Brain pericyte (primary cell): ENCODE measurements at regions not wholly inside any gene's neighbourhood (a gene's known extent, or its start where the extent isn't known, plus 50 kb on each side); places are given as distances from the start of the nearest gene placed in this dataset.
"Not testable (repeated sequence)": the region's sequence is repeated elsewhere in the genome, so short reads cannot be mapped to it uniquely, and the experiment has no call there.

Source experiments
- DNase-seq: peaks from one replicate; pipeline ENCODE4 v3.0.0-alpha.2; 2012; ENCODE audit warnings: low read depth, low spot score

DNA sequence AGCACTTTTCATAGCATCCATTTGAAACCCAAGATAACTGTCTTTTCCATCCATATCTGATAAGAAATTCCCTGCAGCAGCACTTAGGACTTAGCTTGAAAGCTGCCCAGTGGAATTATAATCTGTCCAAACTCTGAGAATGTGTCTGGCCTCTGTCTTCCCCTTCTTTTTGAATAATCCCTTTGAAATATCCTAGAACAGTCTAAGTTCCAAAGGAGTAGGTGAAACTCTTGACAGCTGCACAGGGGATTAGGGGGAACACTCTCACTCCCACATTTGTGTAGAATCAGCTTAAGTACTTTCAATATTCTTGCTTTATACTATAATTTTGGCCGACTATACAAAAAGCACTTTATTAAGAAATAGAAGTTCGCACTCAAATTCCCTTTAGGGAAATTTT, 157.7 kb downstream of the PAPSS1 start:
- DNase-seq: no peak

DNA sequence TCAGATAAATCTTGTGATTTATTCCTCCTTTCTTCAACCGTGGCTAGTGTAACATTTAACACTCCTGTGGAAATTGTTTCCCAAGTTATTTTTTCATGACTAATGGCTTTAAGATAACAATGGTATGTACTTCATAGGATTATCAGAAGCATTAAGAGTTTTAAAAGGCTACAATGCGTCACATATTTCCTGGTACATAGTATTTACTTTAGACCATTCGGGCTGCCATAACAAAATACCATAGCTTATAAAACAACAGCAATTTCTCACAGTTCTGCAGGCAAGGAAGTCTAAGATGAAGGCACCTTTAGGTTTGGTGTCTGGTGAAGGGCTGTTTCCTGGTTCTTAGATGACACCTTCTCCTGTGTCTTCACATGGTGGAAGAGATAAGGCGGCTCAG, 158.6 kb downstream of the PAPSS1 start:
- DNase-seq: no peak

DNA sequence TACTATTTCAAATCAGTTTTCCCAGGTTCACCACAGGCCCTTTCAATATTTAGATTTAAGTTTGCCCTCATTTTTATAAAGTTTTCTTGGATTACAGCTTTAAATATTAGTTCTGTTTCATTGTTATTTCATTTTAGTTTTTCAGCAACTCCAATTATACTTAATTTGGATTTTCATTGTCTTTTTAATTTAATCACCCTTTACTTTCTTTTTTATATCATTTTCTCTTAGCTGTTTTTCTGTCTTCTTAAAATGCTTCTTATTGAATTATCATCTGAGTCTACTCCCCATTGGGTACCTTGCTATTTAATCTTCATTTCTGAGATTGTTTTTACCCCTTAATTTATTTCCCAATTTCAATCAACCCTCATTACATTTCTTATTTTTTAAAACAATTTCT, 160.4 kb downstream of the PAPSS1 start:
- no peak for DNase-seq

DNA sequence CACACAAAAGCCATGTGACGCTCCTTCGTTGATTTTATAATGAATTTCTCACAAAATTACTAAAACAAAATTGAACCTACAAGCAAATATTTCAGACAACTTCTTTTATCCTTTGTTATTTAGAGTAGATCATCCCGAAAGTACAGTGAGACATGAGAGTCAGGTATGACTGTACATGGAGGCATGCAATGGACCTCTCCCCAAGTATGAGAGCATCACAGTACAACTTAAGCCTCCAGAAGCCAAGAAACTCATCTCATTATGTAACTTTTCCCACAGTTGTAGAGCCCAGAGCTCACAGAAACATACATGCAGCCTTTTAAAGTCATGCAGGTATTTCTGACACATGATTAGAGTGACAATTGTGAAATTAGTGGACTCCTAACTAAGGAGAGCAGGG, 167.7 kb downstream of the PAPSS1 start:
- no peak for DNase-seq

DNA sequence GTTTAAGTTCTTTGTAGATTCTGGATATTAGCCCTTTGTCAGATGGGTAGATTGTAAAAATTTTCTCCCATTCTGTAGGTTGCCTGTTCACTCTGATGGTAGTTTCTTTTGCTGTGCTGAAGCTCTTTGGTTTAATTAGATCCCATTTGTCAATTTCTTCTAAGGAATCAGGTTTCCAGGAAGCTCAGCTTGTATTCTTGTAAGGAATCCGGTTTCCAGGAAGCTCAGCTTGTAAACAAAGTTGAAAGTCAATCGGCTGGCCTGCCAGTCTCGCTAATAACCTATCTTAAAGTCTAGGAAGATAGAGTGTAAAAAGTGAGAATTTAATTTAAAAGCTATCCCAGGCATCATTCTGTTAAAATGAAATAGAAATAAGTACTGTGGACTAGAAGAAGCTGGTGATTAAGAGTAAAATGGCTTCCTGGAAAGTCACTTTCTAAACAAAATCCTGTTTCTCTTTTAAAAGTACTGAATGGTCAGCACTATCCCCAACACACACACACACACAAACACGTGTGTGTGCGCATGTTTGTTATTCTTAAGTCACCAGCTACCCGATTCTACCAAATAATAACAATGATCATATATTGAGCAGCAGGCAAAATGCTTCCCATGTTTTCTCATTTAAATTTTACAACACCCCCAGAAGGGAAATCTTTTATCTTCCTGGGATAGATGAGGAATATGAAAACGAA, 171.7 kb downstream of the PAPSS1 start:
- DNase-seq: no peak

DNA sequence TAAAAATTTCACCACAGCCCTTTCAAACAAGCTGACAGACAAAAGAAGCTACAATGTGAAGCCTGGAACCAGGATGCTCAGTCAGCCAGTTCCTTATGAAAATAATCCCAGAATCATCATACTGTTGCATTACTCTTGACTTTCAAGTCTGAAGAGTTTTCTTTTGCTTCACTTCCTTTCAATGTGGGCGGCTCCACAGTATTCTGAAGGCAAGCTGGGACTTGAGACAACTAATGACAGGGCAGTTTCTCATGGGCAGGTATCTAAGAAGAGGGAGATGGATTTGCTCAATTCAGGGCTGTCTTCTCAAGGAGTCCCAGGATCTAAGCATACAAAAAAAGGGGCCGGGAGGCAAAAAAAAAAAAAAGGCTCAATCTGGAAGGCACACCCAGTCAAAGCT, 173.4 kb downstream of the PAPSS1 start:
- no peak for DNase-seq

DNA sequence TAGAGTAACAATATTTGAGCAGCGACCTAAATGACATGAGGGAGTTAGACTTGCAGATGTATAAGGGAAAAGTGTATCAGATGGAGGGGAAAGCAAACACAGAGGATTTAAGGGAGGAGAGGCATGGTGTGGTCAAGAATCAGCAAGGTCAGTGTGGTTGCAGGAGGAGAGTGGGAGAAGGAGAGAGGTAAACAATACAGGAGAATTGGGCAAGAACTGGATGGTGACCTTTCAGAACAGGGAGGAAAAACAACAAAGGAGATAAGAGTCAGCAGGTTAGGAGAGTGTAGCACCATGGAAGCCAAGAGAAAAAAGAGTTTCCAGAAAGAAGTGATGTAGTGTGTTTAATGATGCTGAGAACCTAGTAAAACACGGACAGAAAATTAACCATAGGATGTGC, 178.5 kb downstream of the PAPSS1 start:
- DNase-seq: no peak

DNA sequence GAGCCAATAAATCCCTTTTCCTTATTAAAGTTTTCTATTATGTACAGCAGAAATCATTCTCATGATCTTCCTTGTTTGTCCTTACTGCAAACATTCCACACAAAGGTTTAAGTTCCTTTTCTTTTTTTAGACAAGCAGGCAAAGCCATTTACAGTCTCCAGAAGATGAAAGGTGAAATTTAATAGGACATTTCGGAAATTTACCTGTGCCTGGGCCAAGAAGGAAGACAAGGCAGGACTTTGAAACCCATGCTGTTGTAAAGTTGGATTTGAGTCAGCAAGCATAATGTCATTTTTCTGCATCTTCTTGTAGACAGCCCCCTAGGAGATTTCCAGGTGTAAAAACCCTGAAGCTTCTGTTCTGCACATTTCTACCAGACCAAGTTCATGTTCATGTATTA, 188.1 kb downstream of the PAPSS1 start:
- DNase-seq: no peak

DNA sequence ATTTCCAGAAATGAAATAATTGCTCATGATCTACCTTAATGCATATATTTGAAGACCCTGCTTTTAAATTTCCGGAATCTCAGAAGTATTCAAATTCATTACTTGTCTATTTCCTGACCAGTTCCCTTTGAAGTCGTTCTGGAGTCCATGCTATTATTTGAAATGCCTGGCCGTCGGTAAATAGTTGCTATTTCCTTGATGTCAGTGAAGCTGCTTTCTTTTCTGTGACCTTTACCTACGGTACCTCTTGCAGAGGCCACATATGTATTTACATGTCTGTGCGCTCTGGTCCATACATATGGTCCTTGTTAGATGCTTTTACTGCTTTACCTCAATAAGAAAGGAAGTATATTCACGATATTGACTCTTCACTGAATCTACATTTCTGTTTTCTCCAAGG, 199.7 kb downstream of the PAPSS1 start:
- DNase-seq: no peak

DNA sequence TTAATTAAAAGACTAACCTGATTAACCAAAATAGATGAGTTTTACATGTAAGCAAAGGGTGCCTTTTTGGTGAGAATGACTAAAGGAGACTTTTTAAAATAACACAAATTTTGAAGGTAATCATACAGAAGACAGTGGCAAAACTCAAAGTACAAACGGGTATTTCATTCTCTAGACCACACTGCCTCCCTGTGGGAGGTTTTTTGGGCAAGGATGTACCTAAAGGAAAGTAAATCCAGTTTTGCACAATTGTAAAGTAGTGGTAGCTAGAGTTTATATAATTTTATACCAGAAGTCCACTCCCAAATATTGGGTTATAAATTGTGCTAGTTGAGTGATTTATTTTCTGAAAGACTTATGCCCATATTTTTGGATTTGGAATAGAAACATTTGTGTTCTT, 201.0 kb downstream of the PAPSS1 start:
- no peak for DNase-seq

DNA sequence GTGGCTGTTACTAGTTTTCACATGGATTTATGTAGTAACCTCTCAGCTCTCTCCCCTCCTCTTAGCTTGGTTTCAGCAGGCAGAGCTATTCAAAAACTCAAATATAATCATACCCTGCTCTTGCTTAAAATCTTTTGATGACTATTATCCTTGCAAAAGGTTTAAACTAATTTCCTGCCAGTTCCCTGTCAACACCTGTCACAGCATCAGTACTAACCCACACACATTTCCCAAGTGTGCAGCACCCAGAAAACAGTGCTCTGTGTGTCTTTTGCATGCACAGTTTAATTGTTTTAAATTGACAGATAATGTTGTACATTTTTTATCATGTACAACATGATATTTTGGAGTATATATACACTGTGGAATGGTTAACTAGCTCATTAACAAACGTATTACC, 202.0 kb downstream of the PAPSS1 start:
- DNase-seq: no peak

DNA sequence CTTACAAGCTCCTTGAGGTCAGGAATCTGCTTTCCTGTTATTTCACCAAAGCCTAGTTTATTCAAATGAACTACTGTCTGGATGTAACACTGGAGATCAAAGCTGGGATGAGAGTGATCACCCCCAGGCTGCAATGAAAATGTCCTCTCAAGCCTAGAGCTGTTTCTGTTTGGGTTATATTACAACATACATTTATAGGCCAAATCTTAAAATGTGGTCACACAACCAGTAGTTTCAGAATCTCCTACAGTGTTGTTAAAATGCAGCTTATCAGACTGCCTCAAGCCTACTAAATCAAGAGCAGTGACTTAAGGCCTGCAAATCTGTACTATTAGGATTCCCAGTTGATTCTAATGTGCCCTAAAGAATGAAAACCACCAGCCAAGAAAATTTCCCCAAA, 207.5 kb downstream of the PAPSS1 start:
- DNase-seq: no peak

DNA sequence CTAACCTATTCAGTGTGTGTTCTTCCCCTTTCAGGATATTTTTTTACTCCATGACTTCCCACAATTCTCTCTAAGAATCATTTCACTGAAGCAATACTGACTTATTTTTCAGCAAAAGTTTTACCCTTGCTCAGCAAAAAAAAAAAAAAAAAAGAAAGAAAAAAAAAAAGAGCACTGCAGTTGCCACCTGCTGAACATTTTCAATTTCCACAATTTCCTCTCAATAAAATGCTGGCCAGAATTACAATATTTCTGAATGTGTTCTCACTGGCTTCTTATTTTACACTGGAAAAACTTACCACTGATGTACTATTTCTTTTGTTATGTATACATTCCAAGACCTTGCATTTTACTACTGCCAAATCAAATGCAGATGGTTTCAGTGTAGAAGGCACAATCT, 210.4 kb downstream of the PAPSS1 start:
- no peak for DNase-seq

DNA sequence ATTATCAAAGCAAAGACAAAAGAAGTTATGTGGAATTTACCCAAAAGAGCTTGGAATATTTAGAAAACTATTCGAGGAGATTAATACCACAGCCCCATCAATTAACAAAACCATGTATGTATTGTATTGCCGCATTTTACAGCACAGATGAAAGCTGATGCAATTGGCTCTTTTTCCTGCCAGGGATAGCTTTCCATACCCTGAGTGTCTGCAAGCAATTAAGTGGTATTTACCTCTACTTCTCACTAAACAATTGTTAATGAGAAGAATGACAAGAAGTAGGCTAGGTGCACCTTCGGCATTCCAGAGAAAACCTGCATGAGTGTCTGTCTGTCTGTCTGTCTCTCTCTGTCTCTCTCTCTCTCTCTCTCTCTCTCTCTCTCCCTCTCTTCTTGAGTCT, 219.5 kb downstream of the PAPSS1 start:
- no peak for DNase-seq

DNA sequence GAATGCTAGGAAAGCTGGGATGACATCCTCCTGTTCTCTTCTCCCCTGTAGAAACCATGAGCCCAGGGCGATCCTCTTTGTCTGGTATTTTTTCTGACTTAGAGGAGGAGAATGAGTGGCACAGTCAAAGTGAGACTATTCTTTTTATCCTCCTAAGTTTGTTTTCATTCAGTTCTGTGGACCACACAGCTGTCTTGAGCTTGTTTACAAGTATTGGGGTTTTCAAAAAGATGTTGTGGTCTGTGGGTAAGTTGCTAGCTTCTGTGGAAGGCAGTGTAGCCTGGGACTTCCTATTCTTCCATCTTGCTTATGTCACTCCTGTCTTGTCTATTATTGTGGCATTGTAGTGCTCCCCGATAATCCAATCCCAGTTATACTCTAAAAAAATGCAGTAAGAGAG, 223.0 kb downstream of the PAPSS1 start:
- no peak for DNase-seq

DNA sequence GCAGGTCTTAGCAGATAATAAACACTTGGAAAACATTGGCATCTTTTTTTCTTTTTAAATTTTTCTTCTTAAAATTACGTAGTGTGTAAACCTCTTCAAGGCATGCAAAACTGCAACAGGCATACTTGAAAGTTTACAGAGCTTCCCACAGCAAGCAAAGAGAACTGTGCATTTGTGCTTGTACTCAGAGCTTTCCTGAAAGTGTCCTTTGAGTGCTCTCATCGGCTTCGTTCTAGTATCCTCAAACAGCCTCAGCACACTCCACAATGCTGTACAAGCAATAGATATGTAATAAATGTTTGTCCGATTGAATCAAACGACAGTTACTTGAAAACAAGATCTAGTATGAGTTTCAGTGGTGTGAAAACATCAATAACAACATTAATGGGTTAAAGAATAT, 227.5 kb downstream of the PAPSS1 start:
- no peak for DNase-seq

DNA sequence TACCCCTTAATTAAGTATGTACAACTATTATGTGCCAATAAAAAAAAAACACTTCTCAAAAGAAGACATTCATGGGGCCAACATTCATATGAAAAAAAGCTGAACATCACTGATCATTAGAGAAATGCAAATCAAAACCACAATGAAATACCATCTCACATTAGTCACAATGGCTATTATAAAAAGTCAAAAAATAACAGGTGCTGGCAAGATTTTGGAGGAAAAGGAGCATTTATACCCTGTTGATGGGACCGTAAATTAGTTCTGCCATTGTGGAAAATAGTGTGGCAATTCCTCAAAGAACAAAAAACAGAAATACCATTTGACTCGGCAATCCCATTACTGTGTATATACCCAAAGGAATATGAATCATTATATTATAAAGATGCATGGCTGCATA, 229.9 kb downstream of the PAPSS1 start:
- no peak for DNase-seq

DNA sequence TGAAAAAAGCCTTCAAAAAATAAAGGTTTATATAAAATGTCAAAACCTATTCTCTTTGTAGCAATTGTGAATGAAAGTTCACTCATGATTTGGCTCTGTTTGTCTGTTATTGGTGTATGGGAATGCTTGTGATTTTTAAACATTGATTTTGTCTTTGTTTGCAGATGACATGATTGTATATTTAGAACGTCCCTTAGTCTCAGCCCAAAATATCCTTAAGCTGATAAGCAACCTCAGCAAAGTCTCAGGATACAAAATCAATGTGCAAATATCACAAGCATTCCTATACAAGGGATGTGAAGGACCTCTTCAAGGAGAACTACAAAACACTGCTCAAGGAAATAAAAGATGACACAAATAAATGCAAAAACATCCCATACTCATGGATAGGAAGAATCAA, 236.4 kb downstream of the PAPSS1 start:
- DNase-seq: not testable (repeated sequence)

DNA sequence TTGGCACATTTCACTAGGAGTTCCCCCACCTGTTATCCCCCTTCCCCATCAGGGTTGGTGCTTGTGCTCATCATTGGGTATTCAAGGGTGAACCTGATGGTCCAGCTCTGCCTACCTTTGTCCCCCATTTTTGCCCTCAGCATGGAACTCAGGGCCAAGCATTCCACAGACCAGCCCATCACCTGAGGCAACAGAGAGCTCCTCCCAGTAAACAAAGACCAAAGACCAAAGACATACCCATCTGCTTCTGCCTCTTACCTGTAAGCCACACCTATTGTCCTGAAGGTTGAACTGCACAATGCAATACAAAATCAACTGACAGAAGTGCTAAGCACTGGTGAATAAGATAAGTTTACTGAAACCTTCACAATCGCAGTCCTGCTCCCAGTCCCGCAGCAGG, 237.5 kb downstream of the PAPSS1 start:
- no peak for DNase-seq

DNA sequence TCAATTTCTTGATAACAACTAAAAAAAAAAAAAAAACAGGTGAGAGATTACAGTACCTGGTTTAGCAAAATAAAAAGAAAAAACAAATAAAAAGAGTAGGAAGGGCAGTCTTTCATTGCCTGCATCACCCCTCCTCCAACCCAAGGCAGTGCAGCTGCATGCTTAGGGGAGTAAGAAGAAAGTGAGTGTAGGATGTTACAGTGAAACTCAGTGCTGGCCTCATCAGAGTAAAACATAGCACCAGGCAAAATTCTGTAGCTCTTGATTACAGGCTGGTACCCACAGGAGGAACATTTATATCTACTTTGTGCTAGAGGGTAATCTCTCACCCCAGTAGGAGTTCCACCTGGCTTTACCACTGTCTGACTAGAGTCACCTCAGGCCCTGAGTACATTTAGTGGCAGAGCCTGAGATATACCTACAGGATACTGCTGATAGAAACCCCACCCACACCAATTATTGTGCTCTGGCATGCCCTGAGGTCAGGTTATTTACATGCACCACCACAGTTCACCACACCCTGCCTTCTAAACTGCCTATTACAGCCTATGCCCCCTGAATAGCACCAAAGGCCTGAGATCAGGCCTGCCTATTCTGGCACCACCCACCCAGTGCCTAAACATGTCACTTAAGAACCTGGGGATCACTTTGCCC, 241.6 kb downstream of the PAPSS1 start:
- DNase-seq: no peak

DNA sequence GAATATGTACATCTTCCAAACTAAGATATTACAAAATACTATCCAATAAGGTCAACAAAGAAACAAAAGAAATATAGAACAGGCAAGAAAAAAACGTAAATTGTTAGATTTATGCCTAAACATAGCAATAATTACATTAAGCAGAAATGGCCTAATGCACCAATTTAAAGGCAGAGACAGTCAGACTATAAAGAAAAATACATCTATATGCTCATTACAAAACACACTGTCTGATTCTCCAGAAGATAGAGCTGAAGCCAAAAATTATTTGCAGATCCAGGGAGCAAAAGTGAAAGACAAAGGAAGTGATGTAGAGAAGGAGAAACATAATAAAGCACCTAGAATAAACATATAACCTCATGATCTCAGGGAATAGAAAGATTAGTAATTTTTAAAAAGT, 246.9 kb downstream of the PAPSS1 start:
- no peak for DNase-seq

DNA sequence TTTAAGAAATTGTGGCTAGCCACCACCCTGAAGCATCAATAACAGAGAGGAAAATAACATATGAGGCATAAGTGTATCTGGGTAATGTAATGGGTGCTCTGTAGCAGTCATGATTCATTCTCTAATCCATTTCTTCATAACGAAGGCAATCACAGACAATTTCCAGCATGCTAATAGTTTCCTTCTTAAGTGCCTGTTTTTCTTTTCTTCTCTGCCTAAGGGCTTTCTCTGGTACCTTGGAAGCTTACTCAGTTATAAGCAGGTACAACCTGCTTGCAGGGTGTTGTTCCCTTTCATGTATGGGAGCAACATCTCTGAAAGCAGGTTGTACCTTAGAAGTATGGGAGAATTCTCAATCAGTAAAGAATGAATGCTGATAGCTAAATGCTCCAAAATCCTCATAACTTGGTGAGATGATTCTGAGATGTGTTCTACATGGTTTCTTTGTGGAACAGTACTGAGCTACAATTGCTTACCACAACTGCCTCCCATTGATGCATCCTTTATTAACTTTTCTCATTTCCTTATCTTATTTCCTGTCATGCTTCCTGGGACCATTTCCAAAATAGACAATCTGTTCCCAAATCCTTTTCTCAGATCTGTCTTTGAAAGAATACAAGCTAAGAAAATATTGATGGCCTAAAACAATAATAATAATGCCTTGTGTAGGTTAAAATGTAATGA, 247.6 kb downstream of the PAPSS1 start:
- DNase-seq: no peak

DNA sequence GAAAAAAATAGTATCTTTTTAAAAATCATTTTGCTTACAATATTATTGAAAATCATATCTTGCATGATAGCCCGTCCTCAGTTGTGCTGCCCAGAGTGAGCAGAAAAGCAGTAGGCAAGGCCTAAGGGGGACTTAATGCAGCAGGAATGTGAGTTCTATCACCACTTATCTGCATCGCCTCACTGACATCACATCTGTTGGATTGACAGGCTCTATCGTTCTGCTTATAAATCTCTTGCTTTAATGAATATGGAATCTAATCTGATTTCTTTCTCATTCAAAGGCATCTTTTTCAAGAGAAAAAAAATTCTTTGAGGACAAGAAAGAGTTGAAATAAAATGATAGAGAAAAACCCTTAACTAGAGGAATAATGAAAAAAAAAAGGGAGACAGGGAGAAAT, 249.9 kb downstream of the PAPSS1 start:
- DNase-seq: no peak
